HG03558 (cell line): ENCODE measurements at regions not wholly inside any gene's neighbourhood (a gene's known extent, or its start where the extent isn't known, plus 50 kb on each side); places are given as distances from the start of the nearest gene placed in this dataset.

ENCODE experiments used
- ATAC-seq: cut with Tn5 transposase; IDR thresholded peaks from one replicate; pipeline ENCODE4 v1.9.1; 2021; ENCODE audit warnings: moderate number of reproducible peaks; ENCODE audit not compliant: unreplicated experiment; ENCODE audit errors: extremely low read depth

DNA sequence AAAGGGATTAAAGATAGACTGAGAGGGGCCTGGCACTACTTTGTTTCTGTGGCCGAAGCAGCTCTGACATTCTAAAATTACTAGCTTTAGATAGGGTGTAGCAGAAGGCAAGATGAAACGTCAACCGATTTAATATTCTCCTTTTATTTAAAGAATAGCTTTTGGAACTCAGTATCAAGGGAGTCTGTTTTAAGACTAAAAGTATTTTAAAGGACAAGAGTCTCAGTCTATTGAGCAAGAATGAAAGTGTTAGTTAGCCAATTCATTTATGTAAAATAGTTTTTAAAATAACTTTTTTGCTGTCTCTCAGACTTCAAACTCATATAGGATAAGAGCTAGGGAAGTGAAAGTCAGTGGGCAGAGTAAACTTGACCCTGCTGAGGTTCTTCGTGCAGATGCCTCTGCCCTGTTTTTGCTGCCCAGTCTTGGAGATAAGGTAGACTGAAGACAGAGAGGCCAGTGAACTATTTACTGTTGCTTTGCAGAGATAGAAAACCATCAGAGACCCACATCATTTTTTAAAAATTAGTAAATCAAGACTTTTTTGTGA is 1090.9 kb downstream of the ROBO2 start:
- ATAC-seq: no peak

DNA sequence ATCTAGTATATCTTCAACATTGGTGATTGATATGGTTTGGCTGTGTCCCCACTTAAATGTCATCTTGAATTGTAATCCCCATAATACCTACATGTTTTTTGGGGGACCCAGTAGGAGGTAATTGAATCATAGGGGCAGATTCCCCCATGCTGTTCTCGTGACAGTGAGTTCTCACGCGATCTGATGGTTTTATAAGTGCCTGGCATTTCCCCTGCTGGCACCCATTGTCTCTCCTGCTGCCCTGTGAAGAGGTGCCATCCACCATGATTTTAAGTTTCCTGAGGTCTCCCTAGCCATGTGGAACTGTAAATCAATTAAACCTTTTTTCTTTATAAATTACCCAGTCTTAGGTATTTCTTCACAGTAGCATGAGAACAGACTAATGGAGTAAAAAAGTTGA is 1094.6 kb downstream of the ROBO2 start:
- no peak for ATAC-seq

DNA sequence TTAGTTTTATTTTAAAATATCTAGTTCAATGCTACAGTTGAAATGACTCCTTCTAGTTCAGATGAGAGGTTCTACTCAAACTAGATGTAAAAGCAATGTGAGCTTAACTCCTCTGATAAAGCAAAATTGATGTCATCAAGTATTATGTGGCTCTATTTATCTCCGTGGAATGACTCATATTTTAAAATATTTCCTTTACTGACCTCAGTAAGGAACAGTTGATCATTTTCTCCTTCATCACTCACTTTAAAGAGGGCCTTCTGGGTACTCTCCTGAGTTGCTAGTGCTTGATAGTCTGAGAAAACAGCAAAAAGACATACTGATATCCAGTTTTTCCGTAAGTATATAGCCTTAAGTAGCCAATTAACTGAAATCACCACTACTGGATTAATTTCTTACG is 1099.3 kb downstream of the ROBO2 start:
- ATAC-seq: no peak

DNA sequence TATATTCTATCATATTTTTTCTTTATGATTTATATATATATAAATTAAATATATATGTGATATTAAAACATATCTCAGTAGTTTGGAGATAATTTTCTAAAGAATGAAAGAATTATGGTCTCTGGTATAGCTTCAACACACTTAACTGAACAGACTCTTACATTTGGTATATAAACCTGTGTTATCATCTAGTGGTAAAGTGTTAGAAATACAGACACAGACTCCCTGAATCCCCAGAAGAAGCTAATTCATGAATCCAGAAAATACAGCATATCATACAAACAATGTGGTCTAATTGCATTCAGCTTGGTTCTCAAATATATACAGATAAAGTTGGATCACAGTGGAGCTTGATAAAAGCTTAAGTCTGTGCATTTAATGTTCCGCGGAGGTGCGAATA is 1100.4 kb downstream of the ROBO2 start:
- no peak for ATAC-seq

DNA sequence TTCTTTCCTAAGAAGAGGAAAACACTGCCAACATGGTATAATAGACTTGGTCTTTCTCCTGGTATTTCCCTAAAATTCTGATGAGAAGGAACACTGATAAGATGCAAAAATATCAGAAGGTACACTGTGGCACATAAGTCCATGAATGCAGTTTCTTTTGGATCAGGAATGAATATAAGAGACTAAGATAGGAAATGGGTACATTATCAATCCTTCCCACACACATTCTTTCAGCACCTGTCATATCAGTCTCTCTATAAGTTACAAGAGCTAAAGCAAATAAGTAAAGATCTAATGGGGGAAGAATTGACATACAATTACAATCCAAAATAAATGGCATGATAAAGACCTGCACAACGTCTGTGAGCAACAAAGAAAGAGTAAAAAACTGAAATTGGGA is 1101.0 kb downstream of the ROBO2 start:
- ATAC-seq: no peak

DNA sequence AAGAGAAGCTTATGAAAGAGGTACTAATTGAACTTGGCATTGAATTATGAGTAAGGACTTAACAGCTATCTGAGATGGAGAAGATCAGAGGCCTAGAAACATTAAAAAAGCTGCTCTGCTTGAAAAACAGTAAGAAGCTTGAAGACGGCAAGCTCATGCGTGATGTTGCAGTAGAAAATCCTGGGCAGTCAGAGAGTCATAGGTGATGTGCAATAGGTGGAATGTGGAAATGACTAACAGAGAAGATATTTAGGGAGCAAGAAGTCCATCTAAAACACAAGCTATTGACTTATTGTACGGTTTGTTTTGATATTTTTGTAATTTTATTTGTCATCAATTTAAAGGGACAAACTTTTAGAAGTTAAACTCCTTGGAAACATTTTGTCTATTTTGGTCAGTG is 1101.4 kb downstream of the ROBO2 start:
- ATAC-seq: no peak

DNA sequence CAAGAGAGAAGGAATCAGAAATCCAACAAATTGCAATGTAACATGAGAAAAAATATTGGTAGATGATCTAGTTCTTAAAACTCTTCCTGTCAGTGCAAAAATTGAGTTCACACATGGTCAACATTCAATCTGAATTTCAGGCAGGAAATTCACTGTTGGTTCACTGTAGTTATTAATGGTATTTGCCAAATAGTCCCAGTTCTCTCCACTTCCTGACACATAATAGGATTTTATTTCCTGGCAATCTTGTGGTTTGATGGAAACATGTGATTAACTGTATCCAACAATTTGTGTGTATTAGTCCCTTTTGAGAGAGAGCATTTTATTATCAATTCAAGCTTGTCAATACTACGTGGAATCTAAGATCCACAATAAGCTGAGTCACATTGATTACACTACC is 1103.1 kb downstream of the ROBO2 start:
- ATAC-seq: no peak

DNA sequence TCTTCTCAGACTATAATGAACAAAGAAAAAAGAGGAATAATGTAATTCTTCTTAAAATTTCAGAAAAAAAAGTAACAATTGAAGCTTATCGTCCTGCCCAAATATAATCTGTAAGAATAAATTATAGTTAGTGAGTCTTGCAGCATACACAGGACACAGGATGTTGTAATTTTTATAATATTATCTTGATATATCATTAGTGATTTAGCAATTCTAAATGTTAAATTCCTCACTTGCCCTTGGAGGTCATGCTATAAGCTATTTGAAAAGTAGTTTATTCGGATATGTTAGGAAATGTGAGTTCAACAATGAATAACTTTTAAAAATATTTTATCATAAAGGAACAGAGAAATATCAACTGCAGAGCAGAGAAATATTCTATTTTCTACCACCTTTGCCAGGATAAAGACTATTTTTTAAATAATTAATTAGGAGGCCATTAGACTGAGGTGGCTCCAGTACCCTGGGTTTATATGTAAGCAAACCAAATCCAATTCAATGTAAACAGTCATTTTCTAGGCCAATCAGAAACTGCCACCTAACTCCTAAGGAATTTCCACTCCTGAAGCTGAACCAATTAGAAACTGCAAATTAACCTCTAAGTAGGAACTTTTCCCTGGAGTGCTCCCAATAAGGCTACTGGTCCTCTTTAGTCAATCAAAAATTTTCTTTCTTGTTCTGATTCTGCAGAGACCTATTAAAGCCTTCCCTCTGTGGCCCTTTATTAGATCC is 1109.3 kb downstream of the ROBO2 start:
- no peak for ATAC-seq

DNA sequence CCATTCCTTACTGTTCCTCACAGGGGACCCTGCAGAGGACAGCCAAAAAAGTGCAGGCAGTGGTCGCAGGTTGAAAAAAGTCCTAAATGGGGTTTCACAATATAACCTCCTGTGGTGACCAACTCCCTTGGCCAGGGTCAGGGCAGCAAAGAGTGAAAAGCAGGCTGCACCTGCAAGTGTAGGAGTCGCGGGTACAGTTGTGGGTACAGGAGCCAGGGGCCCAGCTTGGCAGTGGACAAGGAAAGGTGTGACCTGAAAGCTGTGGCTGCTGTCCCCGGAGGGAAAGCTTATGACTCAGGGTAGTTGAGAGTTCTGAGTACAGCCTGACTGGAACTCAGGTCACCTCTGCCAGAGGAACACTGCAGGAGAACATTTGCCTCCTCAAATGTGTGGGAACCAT is 1114.1 kb downstream of the ROBO2 start:
- ATAC-seq: no peak

DNA sequence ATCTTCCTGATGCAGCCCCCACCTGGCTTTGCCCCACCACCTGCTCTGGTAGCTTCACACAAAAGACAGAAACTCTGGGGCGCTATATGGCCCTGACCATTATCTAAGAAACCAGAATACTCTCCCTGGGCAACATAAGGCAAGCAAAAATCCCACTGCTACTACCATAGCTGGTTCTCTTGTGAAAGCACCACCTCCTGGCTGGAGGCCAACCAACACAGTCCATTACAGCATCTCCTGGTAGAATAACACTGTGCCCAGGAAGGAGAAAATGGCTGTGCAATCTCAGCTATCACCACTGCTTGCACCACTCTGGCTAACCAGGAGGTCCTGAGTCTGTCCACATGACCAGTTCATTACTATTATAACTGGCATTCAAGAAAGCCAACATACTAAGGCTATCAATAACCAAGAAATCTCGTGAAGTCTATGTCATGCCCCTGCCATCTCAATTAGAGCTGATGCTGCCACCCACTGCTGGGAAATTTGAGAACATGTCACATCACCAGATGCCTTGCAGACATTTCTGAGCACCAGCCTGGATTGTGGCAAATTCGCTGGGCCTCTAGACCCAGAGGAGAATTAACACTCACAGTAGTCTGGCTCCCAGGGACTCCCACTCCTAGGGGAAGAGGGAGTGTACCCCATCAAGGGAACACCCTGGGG is 1114.8 kb downstream of the ROBO2 start:
- ATAC-seq: no peak

DNA sequence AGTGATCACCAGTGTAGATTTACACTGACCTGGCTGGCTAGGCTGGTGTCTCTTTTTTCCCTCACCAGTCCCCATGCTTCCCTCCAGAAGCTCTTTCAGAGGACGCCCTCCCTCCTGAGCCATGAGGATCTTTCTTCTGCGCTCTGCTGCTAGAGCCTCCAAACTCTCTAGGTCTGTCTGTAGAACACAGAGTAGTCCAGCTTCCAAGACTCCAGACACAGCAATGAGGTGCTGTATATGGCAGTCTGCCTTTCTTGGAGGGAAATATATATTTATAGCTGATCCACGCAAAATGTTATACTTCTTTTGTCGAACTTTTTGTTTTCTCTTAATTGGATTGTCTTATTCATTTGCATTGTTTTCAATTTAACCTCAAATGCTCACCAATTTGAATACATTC is 1121.8 kb downstream of the ROBO2 start:
- no peak for ATAC-seq

DNA sequence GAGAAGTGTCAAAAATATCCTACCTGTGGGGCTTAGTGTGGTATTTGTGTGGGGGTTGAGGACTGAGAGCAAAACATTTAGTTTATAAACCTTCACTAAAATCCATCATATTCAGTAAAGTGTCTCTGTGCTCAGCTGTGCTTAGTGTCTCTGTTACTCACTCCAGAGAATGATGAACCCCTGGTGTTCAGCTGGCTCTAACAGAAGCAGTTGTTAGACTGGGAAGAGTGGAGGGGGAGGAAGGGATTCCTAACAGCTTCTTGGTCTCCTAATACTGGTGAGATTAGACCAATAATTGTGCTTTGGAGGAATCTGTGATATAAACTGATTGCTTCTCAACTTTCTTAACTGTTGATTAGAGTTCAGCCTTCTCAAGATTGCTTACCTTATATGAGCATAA is 1123.5 kb downstream of the ROBO2 start:
- no peak for ATAC-seq

DNA sequence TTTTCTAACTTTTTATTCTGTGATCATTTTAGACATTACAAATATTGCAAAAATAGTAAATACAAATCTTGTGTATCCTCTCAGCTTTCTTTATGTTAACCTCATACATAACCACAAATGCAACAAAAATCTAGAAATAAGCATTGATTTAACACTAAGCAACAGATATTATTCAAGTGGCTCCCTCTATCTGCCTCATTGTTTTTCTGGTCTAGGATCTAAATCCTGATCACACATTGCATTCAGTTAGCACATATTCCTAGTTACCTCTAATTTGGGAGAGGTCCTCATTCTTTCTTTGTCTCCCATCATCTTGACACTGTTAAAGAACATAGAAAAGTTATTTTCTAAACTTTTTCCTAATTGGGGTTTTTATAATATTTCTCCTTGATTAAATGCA is 1126.0 kb downstream of the ROBO2 start:
- ATAC-seq: no peak

DNA sequence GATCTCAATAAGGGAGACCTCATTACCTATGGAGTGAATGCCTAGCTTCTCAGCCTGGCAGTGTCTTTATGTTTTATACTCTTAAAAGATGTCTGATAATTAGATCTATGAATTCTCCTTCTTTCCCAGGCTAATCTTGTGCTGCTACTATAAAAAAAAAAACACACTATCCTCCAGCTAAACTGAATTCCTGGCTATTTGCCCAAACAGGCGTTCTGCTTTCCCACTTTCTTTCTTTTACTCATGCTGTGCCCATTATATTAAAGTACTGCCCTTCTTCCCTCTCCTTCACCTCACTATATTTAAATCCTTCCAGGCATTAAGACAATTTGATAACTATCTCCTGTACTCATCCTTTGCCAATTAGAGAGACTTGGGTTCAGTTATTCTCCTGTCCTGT is 1134.9 kb downstream of the ROBO2 start:
- ATAC-seq: no peak

DNA sequence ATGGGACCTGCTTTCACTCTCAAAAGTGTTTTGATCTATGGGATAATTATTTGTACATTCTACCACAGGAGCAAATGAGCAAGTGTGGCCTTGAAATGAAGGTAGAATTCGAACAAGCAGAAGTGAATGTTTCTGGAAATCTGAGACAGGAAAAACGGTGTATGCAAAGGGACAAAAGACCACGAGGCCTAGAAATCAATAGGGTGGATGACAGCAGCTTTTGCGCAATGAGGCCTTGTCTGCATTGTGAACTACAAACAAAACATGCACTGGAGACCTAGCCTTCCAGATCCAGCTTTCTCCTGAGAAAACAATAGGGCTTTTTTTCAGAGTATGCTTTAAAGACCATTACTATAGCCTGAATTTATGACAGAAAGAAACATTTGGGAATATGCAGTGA is 1137.0 kb downstream of the ROBO2 start:
- ATAC-seq: no peak

DNA sequence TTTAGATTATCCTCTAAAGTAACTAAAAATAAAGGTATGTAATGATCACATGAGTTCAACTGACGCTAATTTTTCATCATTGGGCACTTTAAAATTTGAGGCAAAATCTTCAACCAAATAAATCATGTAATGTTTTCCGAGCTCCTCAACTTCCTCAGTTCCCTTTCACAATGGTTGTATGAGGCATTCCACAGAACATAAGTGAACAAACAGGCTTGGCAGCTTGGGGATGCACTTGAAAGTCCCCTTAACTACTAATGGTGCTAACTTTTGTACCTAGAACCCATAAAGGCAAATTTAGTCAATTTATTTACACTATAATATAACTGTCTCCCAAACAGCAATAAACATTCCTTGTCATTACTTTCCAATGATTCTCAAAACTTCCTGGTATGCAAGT is 1137.9 kb downstream of the ROBO2 start:
- ATAC-seq: no peak

DNA sequence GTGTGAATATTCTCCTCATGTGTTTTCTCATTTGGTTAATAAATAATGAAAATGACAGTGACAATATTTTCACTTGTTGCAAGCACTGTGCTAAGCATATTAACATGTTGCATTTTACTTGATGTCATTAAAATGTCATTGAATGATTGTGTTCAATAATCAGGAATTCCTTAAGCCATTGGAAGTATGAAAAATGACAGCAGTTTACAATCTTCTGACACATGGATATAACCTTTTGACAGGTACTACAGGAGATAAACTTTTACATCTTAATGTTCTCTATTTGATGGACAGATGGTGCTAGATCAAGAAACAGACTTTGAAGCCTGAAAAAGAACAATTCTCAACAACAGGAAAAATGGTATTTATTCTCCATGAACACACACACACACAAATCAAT is 1138.3 kb downstream of the ROBO2 start:
- ATAC-seq: no peak

DNA sequence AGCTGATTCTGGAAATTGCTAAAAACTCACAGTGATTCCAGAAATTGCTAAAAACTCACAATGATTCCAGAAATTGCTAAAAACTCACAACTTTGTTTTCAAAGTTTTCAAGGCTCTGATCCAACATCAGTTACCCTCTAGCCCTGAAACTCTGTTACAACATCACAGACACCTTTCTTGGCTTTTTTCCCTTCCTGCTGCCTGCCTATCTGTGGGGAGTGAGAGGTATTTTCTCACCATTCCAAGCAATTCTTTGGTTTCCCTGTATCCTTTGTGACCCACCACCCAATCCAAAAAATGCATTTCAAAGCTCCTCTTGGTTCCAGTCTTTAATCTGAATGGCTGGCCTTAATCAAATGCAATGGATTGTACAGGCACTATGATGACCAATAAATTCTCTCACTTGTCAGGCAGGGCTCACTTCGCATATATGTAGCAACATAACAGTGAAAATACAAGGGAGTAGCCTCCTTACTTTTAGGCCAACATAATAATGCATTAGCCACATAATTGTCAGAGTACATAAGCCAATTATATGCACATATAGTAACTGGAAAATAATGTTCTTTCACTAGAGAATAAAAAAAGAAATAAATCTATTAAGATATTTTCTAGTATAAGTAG is 1139.0 kb downstream of the ROBO2 start:
- ATAC-seq: no peak

DNA sequence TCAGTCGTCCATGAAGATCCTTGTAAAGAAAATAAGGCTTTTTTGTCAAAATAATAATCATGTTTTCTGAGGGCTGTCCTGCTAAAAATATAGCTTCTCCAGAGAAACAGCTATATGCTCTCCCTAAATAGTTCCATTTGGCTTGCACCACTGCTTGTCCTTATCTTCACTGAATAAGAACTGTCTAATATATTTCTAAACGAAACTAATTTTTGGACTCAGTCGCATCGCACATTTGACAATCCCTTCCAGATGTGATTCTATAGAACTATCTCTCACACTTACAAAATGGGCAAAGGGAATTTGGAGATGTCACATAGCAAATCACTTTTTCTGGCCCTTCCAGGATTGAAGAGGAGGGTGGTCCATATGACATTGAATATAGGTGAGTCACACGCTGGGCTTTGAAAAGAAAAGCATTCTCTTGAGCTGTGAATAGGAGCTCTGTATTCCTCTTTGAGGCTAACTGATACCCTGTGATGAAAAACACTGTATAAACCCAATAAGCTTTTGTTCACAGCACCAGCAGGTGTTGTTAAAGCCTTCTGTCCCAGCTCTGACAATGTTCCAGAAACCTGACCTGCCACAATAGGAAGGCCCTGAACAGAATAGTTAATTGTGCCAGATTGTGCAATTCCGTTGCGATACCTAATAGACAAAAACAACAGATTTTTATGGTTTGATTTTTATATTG is 1144.2 kb downstream of the ROBO2 start:
- no peak for ATAC-seq

DNA sequence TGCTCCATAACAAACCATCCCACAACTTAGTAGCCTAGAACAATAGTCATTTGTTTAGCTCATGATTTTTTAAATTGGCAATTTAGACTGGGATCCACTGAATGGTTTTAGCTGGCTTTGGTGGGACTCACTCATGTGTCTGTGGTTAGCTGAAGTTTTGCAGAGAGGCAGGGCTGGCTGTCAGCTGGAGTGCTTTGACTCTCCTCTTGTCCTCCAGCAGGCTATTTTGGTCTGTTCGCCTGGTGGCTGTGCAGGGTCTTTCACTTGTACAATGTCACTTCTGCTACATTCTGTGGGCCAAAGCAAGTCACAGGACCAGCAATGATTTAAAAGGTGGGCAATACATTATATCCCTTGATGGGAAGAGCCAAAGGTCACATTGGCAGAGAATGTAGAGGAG is 1146.5 kb downstream of the ROBO2 start:
- ATAC-seq: no peak

DNA sequence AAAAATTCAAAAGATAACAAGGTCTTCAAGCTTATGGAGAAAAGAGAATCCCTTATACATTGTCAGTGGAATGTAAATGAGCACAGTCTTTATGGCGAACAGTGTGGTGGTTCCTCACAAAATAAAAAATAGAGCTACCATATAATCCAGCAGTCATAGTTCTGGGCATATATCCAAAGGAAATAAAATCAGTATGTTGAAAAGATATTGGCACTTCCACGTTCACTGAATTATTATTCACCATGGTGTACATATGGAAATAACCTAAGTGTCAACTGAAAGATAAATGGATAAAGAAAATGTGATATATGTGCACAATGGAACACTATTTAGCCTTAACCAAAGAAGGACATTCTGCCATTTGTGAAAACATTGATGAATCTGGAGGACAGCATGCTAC is 1161.2 kb downstream of the ROBO2 start:
- no peak for ATAC-seq
